Occipital lobe (tissue), 1 donor: ENCODE measurements at regions not wholly inside any gene's neighbourhood (a gene's known extent, or its start where the extent isn't known, plus 50 kb on each side); places are given as distances from the start of the nearest gene placed in this dataset.
"Not testable (repeated sequence)": the region's sequence is repeated elsewhere in the genome, so short reads cannot be mapped to it uniquely, and the experiment has no call there.

Experiments used
- DNase-seq: peaks from one replicate; lab custom pipeline; 2025; lab: John Stamatoyannopoulos, UW

- DNase-seq: no peak
These were observed 1196.4 kb downstream of the VRK1 start for GRCh38 chr14:97993508-97994019.

- no peak for DNase-seq
These were observed 1196.9 kb downstream of the VRK1 start for GRCh38 chr14:97994020-97994531.

- DNase-seq: no peak
These were observed 1197.9 kb downstream of the VRK1 start for GRCh38 chr14:97995038-97995437.

GRCh38 chr14:97995531-97995930 lies 1198.3 kb downstream of the VRK1 start:
- DNase-seq: no peak

- no peak for DNase-seq
These were observed 1208.8 kb downstream of the VRK1 start for GRCh38 chr14:98006008-98006407.

GRCh38 chr14:98008381-98009113 lies 1211.4 kb downstream of the VRK1 start:
- no peak for DNase-seq

- not testable (repeated sequence) for DNase-seq
These were observed 1212.0 kb downstream of the VRK1 start for GRCh38 chr14:98009177-98009576.

- no peak for DNase-seq
These were observed 1213.6 kb downstream of the VRK1 start for GRCh38 chr14:98010784-98011183.

- DNase-seq: no peak
These were observed 1217.9 kb downstream of the VRK1 start for GRCh38 chr14:98014851-98015615.

- no peak for DNase-seq
These were observed 1218.7 kb downstream of the VRK1 start for GRCh38 chr14:98015921-98016320.

- DNase-seq: no peak
These were observed 1221.4 kb downstream of the VRK1 start for GRCh38 chr14:98018628-98019027.

GRCh38 chr14:98022541-98023520 lies 1225.6 kb downstream of the VRK1 start:
- DNase-seq: no peak

- DNase-seq: no peak
These were observed 1231.0 kb downstream of the VRK1 start for GRCh38 chr14:98028162-98028561.

GRCh38 chr14:98035396-98035795 lies 1236.6 kb downstream of the BCL11B start:
- DNase-seq: no peak

- DNase-seq: no peak
These were observed 1234.2 kb downstream of the BCL11B start for GRCh38 chr14:98037831-98038230.

GRCh38 chr14:98056946-98057345 lies 1215.1 kb downstream of the BCL11B start:
- no peak for DNase-seq

GRCh38 chr14:98059106-98059505 lies 1212.9 kb downstream of the BCL11B start:
- no peak for DNase-seq

GRCh38 chr14:98062083-98062482 lies 1209.9 kb downstream of the BCL11B start:
- DNase-seq: no peak

- DNase-seq: no peak
These were observed 1202.3 kb downstream of the BCL11B start for GRCh38 chr14:98069712-98070171.

- DNase-seq: no peak
These were observed 1201.5 kb downstream of the BCL11B start for GRCh38 chr14:98070536-98070935.

- no peak for DNase-seq
These were observed 1197.9 kb downstream of the BCL11B start for GRCh38 chr14:98074111-98074510.
